ENCODE measurements at regions not wholly inside any gene's neighbourhood (a gene's known extent, or its start where the extent isn't known, plus 50 kb on each side); places are given as distances from the start of the nearest gene placed in this dataset.
"Not testable (repeated sequence)": the region's sequence is repeated elsewhere in the genome, so short reads cannot be mapped to it uniquely, and the experiment has no call there.

GRCh38 chr2:35246702-35247101, 1108.9 kb upstream of the CRIM1 start:
- Histone ChIP-seq H3K27ac (ENCODE audit: insufficient read depth, low read length, poor library complexity, severe bottlenecking) (no peak overlapping the region), H3K9me3 (ENCODE audit: control insufficient read depth, low read length) (no peaks in the 10 kb centered on the region), H3K36me3 (ENCODE audit: control insufficient read depth, insufficient read depth, low read length) (no peaks in the 10 kb centered on the region), H3K4me3 (ENCODE audit: insufficient read depth, low read depth, low read length, poor library complexity, severe bottlenecking) (no peak overlapping the region), H3K27me3 (replicated peaks; ENCODE audit: control insufficient read depth, insufficient read depth, low read length, poor library complexity, severe bottlenecking) (no peaks in the 10 kb centered on the region), H3K4me1 (ENCODE audit: control insufficient read depth, insufficient read depth, low read length, poor library complexity, severe bottlenecking) (no peaks in the 10 kb centered on the region)
- DNase-seq = no peak

GRCh38 chr2:35228584-35228983, 1127.0 kb upstream of the CRIM1 start:
- Histone ChIP-seq H3K27me3 (replicated peaks; ENCODE audit: control insufficient read depth, insufficient read depth, low read length, poor library complexity, severe bottlenecking) (no peaks in the 10 kb centered on the region), H3K4me3 (ENCODE audit: insufficient read depth, low read depth, low read length, poor library complexity, severe bottlenecking) (no peak overlapping the region), H3K4me1 (ENCODE audit: control insufficient read depth, insufficient read depth, low read length, poor library complexity, severe bottlenecking) (no peaks in the 10 kb centered on the region), H3K27ac (ENCODE audit: insufficient read depth, low read length, poor library complexity, severe bottlenecking) (no peak overlapping the region), H3K36me3 (ENCODE audit: control insufficient read depth, insufficient read depth, low read length) (no peaks in the 10 kb centered on the region), H3K9me3 (ENCODE audit: control insufficient read depth, low read length) (no peaks in the 10 kb centered on the region)
- no peak for DNase-seq

GRCh38 chr2:35220461-35220860, 1135.1 kb upstream of the CRIM1 start:
- no peak overlapping the region for H3K27ac ChIP-seq (ENCODE audit: insufficient read depth, low read length, poor library complexity, severe bottlenecking)
- H3K27me3 ChIP-seq (replicated peaks; ENCODE audit: control insufficient read depth, insufficient read depth, low read length, poor library complexity, severe bottlenecking) = no peaks in the 10 kb centered on the region
- no peaks in the 10 kb centered on the region for H3K36me3 ChIP-seq (ENCODE audit: control insufficient read depth, insufficient read depth, low read length)
- no peaks in the 10 kb centered on the region for H3K4me1 ChIP-seq (ENCODE audit: control insufficient read depth, insufficient read depth, low read length, poor library complexity, severe bottlenecking)
- no peak overlapping the region for H3K4me3 ChIP-seq (ENCODE audit: insufficient read depth, low read depth, low read length, poor library complexity, severe bottlenecking)
- no peaks in the 10 kb centered on the region for H3K9me3 ChIP-seq (ENCODE audit: control insufficient read depth, low read length)
- DNase-seq = no peak

GRCh38 chr2:35204881-35205280, 1150.7 kb upstream of the CRIM1 start:
- Histone ChIP-seq H3K27ac (ENCODE audit: insufficient read depth, low read length, poor library complexity, severe bottlenecking) (no peak overlapping the region), H3K4me3 (ENCODE audit: insufficient read depth, low read depth, low read length, poor library complexity, severe bottlenecking) (no peak overlapping the region), H3K4me1 (ENCODE audit: control insufficient read depth, insufficient read depth, low read length, poor library complexity, severe bottlenecking) (no peaks in the 10 kb centered on the region), H3K27me3 (replicated peaks; ENCODE audit: control insufficient read depth, insufficient read depth, low read length, poor library complexity, severe bottlenecking) (no peaks in the 10 kb centered on the region), H3K9me3 (ENCODE audit: control insufficient read depth, low read length) (no peaks in the 10 kb centered on the region), H3K36me3 (ENCODE audit: control insufficient read depth, insufficient read depth, low read length) (no peaks in the 10 kb centered on the region)
- DNase-seq = no peak

GRCh38 chr2:35204323-35204722, 1151.3 kb upstream of the CRIM1 start:
- Histone ChIP-seq H3K27ac (ENCODE audit: insufficient read depth, low read length, poor library complexity, severe bottlenecking) (no peak overlapping the region), H3K9me3 (ENCODE audit: control insufficient read depth, low read length) (no peaks in the 10 kb centered on the region), H3K4me3 (ENCODE audit: insufficient read depth, low read depth, low read length, poor library complexity, severe bottlenecking) (no peak overlapping the region), H3K27me3 (replicated peaks; ENCODE audit: control insufficient read depth, insufficient read depth, low read length, poor library complexity, severe bottlenecking) (no peaks in the 10 kb centered on the region), H3K36me3 (ENCODE audit: control insufficient read depth, insufficient read depth, low read length) (no peaks in the 10 kb centered on the region), H3K4me1 (ENCODE audit: control insufficient read depth, insufficient read depth, low read length, poor library complexity, severe bottlenecking) (no peaks in the 10 kb centered on the region)
- DNase-seq = no peak

GRCh38 chr2:35199298-35199697, 1156.3 kb upstream of the CRIM1 start:
- no peak overlapping the region for H3K4me3 ChIP-seq (ENCODE audit: insufficient read depth, low read depth, low read length, poor library complexity, severe bottlenecking)

GRCh38 chr2:35185861-35186412, 1169.6 kb upstream of the CRIM1 start:
- DNase-seq = no peak
- no peaks in the 10 kb centered on the region for H3K27me3 ChIP-seq (replicated peaks; ENCODE audit: control insufficient read depth, insufficient read depth, low read length, poor library complexity, severe bottlenecking)
- no peak overlapping the region for H3K4me3 ChIP-seq (ENCODE audit: insufficient read depth, low read depth, low read length, poor library complexity, severe bottlenecking)
- no peaks in the 10 kb centered on the region for H3K36me3 ChIP-seq (ENCODE audit: control insufficient read depth, insufficient read depth, low read length)
- H3K9me3 ChIP-seq (ENCODE audit: control insufficient read depth, low read length) = no peaks in the 10 kb centered on the region
- no peak overlapping the region for H3K27ac ChIP-seq (ENCODE audit: insufficient read depth, low read length, poor library complexity, severe bottlenecking)
- H3K4me1 ChIP-seq (ENCODE audit: control insufficient read depth, insufficient read depth, low read length, poor library complexity, severe bottlenecking) = no peaks in the 10 kb centered on the region

More at GRCh38 chr2:35199298-35199697, 1156.3 kb upstream of the CRIM1 start:
- no peaks in the 10 kb centered on the region for H3K27me3 ChIP-seq (replicated peaks; ENCODE audit: control insufficient read depth, insufficient read depth, low read length, poor library complexity, severe bottlenecking)
- H3K27ac ChIP-seq (ENCODE audit: insufficient read depth, low read length, poor library complexity, severe bottlenecking) = no peak overlapping the region
- H3K4me1 ChIP-seq (ENCODE audit: control insufficient read depth, insufficient read depth, low read length, poor library complexity, severe bottlenecking) = no peaks in the 10 kb centered on the region
- no peaks in the 10 kb centered on the region for H3K9me3 ChIP-seq (ENCODE audit: control insufficient read depth, low read length)
- DNase-seq = no peak
- no peaks in the 10 kb centered on the region for H3K36me3 ChIP-seq (ENCODE audit: control insufficient read depth, insufficient read depth, low read length)

GRCh38 chr2:35184471-35184870, 1171.1 kb upstream of the CRIM1 start:
- Histone ChIP-seq H3K36me3 (ENCODE audit: control insufficient read depth, insufficient read depth, low read length) (no peaks in the 10 kb centered on the region), H3K27me3 (replicated peaks; ENCODE audit: control insufficient read depth, insufficient read depth, low read length, poor library complexity, severe bottlenecking) (no peaks in the 10 kb centered on the region), H3K9me3 (ENCODE audit: control insufficient read depth, low read length) (no peaks in the 10 kb centered on the region), H3K4me1 (ENCODE audit: control insufficient read depth, insufficient read depth, low read length, poor library complexity, severe bottlenecking) (no peaks in the 10 kb centered on the region), H3K27ac (ENCODE audit: insufficient read depth, low read length, poor library complexity, severe bottlenecking) (no peak overlapping the region), H3K4me3 (ENCODE audit: insufficient read depth, low read depth, low read length, poor library complexity, severe bottlenecking) (no peak overlapping the region)
- no peak for DNase-seq

- H3K4me3 ChIP-seq (ENCODE audit: insufficient read depth, low read depth, low read length, poor library complexity, severe bottlenecking); H3K4me1 ChIP-seq (ENCODE audit: control insufficient read depth, insufficient read depth, low read length, poor library complexity, severe bottlenecking); DNase-seq: not testable (repeated sequence)
Measured at GRCh38 chr2:35176726-35177125, 1178.9 kb upstream of the CRIM1 start.

GRCh38 chr2:35174845-35175244, 1180.7 kb upstream of the CRIM1 start:
- Histone ChIP-seq H3K4me3 (ENCODE audit: insufficient read depth, low read depth, low read length, poor library complexity, severe bottlenecking) (no peak overlapping the region), H3K27me3 (replicated peaks; ENCODE audit: control insufficient read depth, insufficient read depth, low read length, poor library complexity, severe bottlenecking) (no peaks in the 10 kb centered on the region), H3K9me3 (ENCODE audit: control insufficient read depth, low read length) (no peaks in the 10 kb centered on the region), H3K36me3 (ENCODE audit: control insufficient read depth, insufficient read depth, low read length) (no peaks in the 10 kb centered on the region), H3K4me1 (ENCODE audit: control insufficient read depth, insufficient read depth, low read length, poor library complexity, severe bottlenecking) (no peaks in the 10 kb centered on the region), H3K27ac (ENCODE audit: insufficient read depth, low read length, poor library complexity, severe bottlenecking) (no peak overlapping the region)
- no peak for DNase-seq

More at GRCh38 chr2:35176726-35177125, 1178.9 kb upstream of the CRIM1 start:
- not testable (repeated sequence) for H3K36me3 ChIP-seq (ENCODE audit: control insufficient read depth, insufficient read depth, low read length); H3K27ac ChIP-seq (ENCODE audit: insufficient read depth, low read length, poor library complexity, severe bottlenecking); H3K9me3 ChIP-seq (ENCODE audit: control insufficient read depth, low read length); H3K27me3 ChIP-seq (replicated peaks; ENCODE audit: control insufficient read depth, insufficient read depth, low read length, poor library complexity, severe bottlenecking)
